GM23338 (cell line): ENCODE measurements at regions not wholly inside any gene's neighbourhood (a gene's known extent, or its start where the extent isn't known, plus 50 kb on each side); places are given as distances from the start of the nearest gene placed in this dataset.

Source experiments
- ATAC-seq: fragments of 200-7000 bp; cut with Tn5 transposase; 3 replicates; pipeline ENCODE4 v1.9.1; 2020
- DNase-seq: peaks from one replicate; pipeline ENCODE4 v3.0.0-alpha.2; 2015; ENCODE audit warnings: low spot score
- H2AFZ ChIP-seq: fragments of 200-600 bp; sonication (generic); 2 replicates; pipeline ENCODE4 v1.8.0; 2016; ENCODE audit warnings: antibody characterized with exemption, mild to moderate bottlenecking, moderate library complexity
- H3F3A ChIP-seq: fragments of 200-600 bp; sonication (generic); replicated peaks from 2 replicates; pipeline ENCODE4 v1.8.0; 2017; ENCODE audit warnings: antibody characterized with exemption, mixed run types, low read depth
- H3K27ac ChIP-seq: fragments of 200-600 bp; sonication (generic); 2 replicates; pipeline ENCODE4 v1.6.1; 2016; ENCODE audit warnings: low read depth
- H3K27me3 ChIP-seq: fragments of 200-600 bp; sonication (generic); 2 replicates; pipeline ENCODE4 v1.8.0; 2016; ENCODE audit warnings: mild to moderate bottlenecking, mixed run types, moderate library complexity; ENCODE audit not compliant: insufficient read depth
- H3K36me3 ChIP-seq: fragments of 200-600 bp; sonication (generic); 2 replicates; pipeline ENCODE4 v1.8.0; 2016; ENCODE audit warnings: mild to moderate bottlenecking; ENCODE audit not compliant: insufficient read depth
- H3K4me1 ChIP-seq: fragments of 200-600 bp; sonication (generic); 2 replicates; pipeline ENCODE4 v1.8.0; 2016; ENCODE audit warnings: mild to moderate bottlenecking, moderate library complexity; ENCODE audit not compliant: insufficient read depth
- H3K4me2 ChIP-seq: fragments of 200-600 bp; sonication (generic); 2 replicates; pipeline ENCODE4 v1.7.1; 2017; ENCODE audit warnings: mixed run types
- H3K4me3 ChIP-seq: fragments of 200-600 bp; sonication (generic); 2 replicates; pipeline ENCODE4 v1.6.1; 2016; ENCODE audit warnings: mixed run types
- H3K79me2 ChIP-seq: fragments of 200-600 bp; sonication (generic); replicated peaks from 2 replicates; pipeline ENCODE4 v1.8.0; 2017; ENCODE audit warnings: mild to moderate bottlenecking; ENCODE audit not compliant: insufficient read depth
- H3K9me2 ChIP-seq: fragments of 200-600 bp; sonication (generic); 2 replicates; pipeline ENCODE4 v1.8.0; 2017; ENCODE audit not compliant: insufficient read depth
- H4K20me1 ChIP-seq: fragments of 200-600 bp; sonication (generic); replicated peaks from 2 replicates; pipeline ENCODE4 v1.8.0; 2017; ENCODE audit warnings: mild to moderate bottlenecking; ENCODE audit not compliant: insufficient read depth
- H3K27ac Mint-ChIP-seq: 2 replicates; pipeline ENCODE4 v1.8.0; 2020; ENCODE audit warnings: inconsistent platforms, mild to moderate bottlenecking, moderate library complexity, mixed read lengths
- H3K27me3 Mint-ChIP-seq: 3 replicates; pipeline ENCODE4 v1.8.0; 2022; ENCODE audit warnings: low read depth, mild to moderate bottlenecking, moderate library complexity, mixed read lengths, inconsistent platforms; ENCODE audit not compliant: insufficient read depth, poor library complexity
- H3K36me3 Mint-ChIP-seq: 3 replicates; pipeline ENCODE4 v1.8.0; 2021; ENCODE audit warnings: low read depth, mild to moderate bottlenecking, inconsistent platforms, moderate library complexity, mixed read lengths
- H3K4me1 Mint-ChIP-seq: 3 replicates; pipeline ENCODE4 v1.8.0; 2020; ENCODE audit warnings: mild to moderate bottlenecking, inconsistent platforms, mixed read lengths
- H3K4me3 Mint-ChIP-seq: 3 replicates; pipeline ENCODE4 v1.8.0; 2021; ENCODE audit warnings: moderate library complexity, mild to moderate bottlenecking, inconsistent platforms, mixed read lengths
- H3K9me3 Mint-ChIP-seq: 3 replicates; pipeline ENCODE4 v1.8.0; 2020; ENCODE audit warnings: moderate library complexity, mild to moderate bottlenecking, inconsistent platforms, mixed read lengths
- CREB1 ChIP-seq: fragments of 250-450 bp; sonication (Bioruptor Pico); IDR thresholded peaks from 2 replicates; pipeline ENCODE4 v1.5.0; 2020; ENCODE audit warnings: low read depth, mild to moderate bottlenecking, moderate library complexity
- EZH2 ChIP-seq: fragments of 200-600 bp; sonication (generic); IDR thresholded peaks from one replicate; pipeline ENCODE4 v1.8.0; 2017; ENCODE audit warnings: antibody characterized with exemption, mild to moderate bottlenecking, low read depth; ENCODE audit not compliant: unreplicated experiment
- EZH2phosphoT487 ChIP-seq: fragments of 200-600 bp; sonication (generic); IDR thresholded peaks from one replicate; pipeline ENCODE4 v1.8.1; 2018; ENCODE audit warnings: antibody characterized with exemption; ENCODE audit not compliant: unreplicated experiment
- JUNB ChIP-seq: IDR thresholded peaks from one replicate; pipeline ENCODE4 v1.6.1; 2016; ENCODE audit warnings: antibody characterized with exemption; ENCODE audit not compliant: unreplicated experiment
- POLR2AphosphoS5 ChIP-seq: IDR thresholded peaks from 2 replicates; pipeline ENCODE4 v1.6.1; 2016; ENCODE audit warnings: antibody characterized with exemption, low read depth
- ZNF462 ChIP-seq: fragments of 250-450 bp; sonication (Bioruptor Pico); IDR thresholded peaks from 2 replicates; pipeline ENCODE4 v1.5.0; 2020; ENCODE audit warnings: mild to moderate bottlenecking, moderate library complexity

- H3K9me3 Mint-ChIP-seq = no peaks in the 10 kb centered on the region
- Histone ChIP-seq H3K4me2 (no peak overlapping the region), H3K4me3 (no peak overlapping the region), H3K4me1 (no peaks in the 10 kb centered on the region), H2AFZ (no peak overlapping the region), H3K9me2 (no peaks in the 10 kb centered on the region), H3K27ac (no peak overlapping the region), H3K27me3 (no peaks in the 10 kb centered on the region), H3K36me3 (no peaks in the 10 kb centered on the region), H4K20me1 (no peaks in the 10 kb centered on the region), H3F3A (no peaks in the 10 kb centered on the region), H3K79me2 (no peaks in the 10 kb centered on the region)
- no peaks in the 10 kb centered on the region; the same call in 2 of the 3 replicates for H3K4me1 Mint-ChIP-seq
- H3K36me3 Mint-ChIP-seq = no peaks in the 10 kb centered on the region
- H3K4me3 Mint-ChIP-seq = no peak overlapping the region
- no peak overlapping the region for H3K27ac Mint-ChIP-seq
- DNase-seq (no peak), ATAC-seq (no peak)
- TF ChIP-seq ZNF462 = no peak
- TF ChIP-seq JUNB = no peak
- no peak for TF ChIP-seq EZH2
- TF ChIP-seq POLR2AphosphoS5 = no peak
- H3K27me3 Mint-ChIP-seq = no peaks in the 10 kb centered on the region
Observed at GRCh38 chr3:56886314-56886713, 84.6 kb upstream of the ARHGEF3 start.

GRCh38 chr3:56885879-56886278 lies 84.1 kb upstream of the ARHGEF3 start:
- no peaks in the 10 kb centered on the region for H3K79me2 ChIP-seq
- H3K9me3 Mint-ChIP-seq = no peaks in the 10 kb centered on the region
- DNase-seq (no peak), ATAC-seq (no peak)
- H3K27me3 ChIP-seq = no peaks in the 10 kb centered on the region
- TF ChIP-seq EZH2phosphoT487 = no peak
- TF ChIP-seq CREB1 (CRISPR knock-in tag) = no peak
- H3K4me3 Mint-ChIP-seq = no peak overlapping the region
- no peaks in the 10 kb centered on the region for H3K36me3 ChIP-seq
- no peaks in the 10 kb centered on the region for H4K20me1 ChIP-seq
- no peak overlapping the region for H3K4me2 ChIP-seq
- no peak overlapping the region for H3K27ac Mint-ChIP-seq
- H3K4me1 Mint-ChIP-seq = no peaks in the 10 kb centered on the region; the same call in 2 of the 3 replicates
- no peaks in the 10 kb centered on the region for H3K4me1 ChIP-seq
- peaks cover 3% of the 10 kb centered on the region; the same call in 1 of the 2 replicates for H3K9me2 ChIP-seq
- no peak overlapping the region for H3K27ac ChIP-seq
- no peak overlapping the region for H3K4me3 ChIP-seq
- no peaks in the 10 kb centered on the region for H3K36me3 Mint-ChIP-seq
- no peaks in the 10 kb centered on the region for H3F3A ChIP-seq
- no peak overlapping the region for H2AFZ ChIP-seq
- H3K27me3 Mint-ChIP-seq = no peaks in the 10 kb centered on the region
